GM12892 (cell line): ENCODE measurements at regions not wholly inside any gene's neighbourhood (a gene's known extent, or its start where the extent isn't known, plus 50 kb on each side); places are given as distances from the start of the nearest gene placed in this dataset.

Source experiments
- POLR2A ChIP-seq: IDR thresholded peaks from 2 replicates; pipeline ENCODE4 v1.6.1; 2011; ENCODE audit warnings: low read depth, low read length, control low read depth
- POLR2AphosphoS5 ChIP-seq: IDR thresholded peaks from 2 replicates; pipeline ENCODE4 v1.6.1; 2011; ENCODE audit warnings: low read depth, low read length, control low read depth
- TAF1 ChIP-seq: IDR thresholded peaks from 2 replicates; pipeline ENCODE4 v1.6.1; 2011; ENCODE audit warnings: low read depth, mild to moderate bottlenecking, control low read depth, low read length, borderline replicate concordance

DNA sequence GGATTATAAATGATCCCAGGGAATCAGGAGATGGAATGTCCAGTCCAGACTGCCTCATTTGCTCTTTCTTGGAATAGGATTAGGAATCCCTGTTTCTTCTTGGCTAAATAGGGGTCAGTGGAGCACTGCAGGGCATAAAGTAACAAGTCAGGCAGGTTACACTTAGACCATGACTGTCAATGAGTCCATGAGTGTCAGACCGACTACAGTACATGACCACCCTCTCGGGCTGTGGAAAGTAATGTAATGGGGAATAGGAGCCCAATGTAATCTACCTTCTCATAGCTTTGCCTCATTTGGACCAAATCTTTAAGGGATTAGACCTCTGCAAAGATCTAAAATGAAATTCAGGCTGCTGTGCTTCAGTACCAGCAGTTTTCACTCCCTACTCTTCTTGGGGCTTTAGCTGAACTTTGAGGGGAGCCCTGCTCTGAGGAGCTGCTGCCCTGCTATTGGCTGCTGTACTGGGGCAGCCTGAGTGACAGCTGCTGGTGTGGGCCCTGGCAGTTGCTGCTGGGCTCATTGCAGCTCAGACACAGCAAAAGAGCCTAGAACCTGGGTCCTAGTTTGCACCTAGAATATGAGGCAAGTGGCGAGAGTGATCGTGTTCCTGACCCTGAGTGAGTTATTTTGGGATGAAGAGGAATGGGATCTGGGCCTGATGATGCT is 62.2 kb upstream of the OR4E1 start:
- no peak for TF ChIP-seq POLR2A
- TF ChIP-seq POLR2AphosphoS5: no peak
- TF ChIP-seq TAF1: no peak
